ENCODE measurements at regions not wholly inside any gene's neighbourhood (a gene's known extent, or its start where the extent isn't known, plus 50 kb on each side); places are given as distances from the start of the nearest gene placed in this dataset.
"Not testable (repeated sequence)": the region's sequence is repeated elsewhere in the genome, so short reads cannot be mapped to it uniquely, and the experiment has no call there.

GRCh38 chr17:59496178-59496577, 69.2 kb upstream of the DHX40 start:
- DNase-seq = no peak

- no peak for DNase-seq
Observed at GRCh38 chr17:59498530-59499307, 66.7 kb upstream of the DHX40 start.

DNA sequence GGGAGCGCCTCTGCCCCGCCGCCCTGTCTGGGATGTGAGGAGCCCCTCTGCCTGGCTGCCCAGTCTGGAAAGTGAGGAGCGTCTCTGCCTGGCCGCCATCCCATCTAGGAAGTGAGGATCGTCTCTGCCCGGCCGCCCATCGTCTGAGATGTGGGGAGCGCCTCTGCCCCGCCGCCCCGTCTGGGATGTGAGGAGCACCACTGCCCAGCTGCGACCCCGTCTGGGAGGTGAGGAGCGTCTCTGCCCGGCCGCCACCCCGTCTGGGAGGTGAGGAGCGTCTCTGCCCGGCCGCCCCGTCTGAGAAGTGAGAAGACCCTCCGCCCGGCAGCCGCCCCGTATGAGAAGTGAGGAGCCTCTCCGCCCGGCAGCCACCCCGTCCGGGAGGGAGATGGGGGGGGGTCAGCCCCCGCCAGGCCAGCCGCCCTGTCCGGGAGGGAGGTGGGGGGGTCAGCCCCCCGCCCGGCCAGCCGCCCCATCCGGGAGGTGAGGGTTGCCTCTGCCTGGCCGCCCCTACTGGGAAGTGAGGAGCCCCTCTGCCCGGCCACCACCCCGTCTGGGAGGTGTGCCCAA, 65.2 kb upstream of the DHX40 start:
- not testable (repeated sequence) for DNase-seq

GRCh38 chr17:59501690-59502089, 63.7 kb upstream of the DHX40 start:
- no peak for DNase-seq

DNA sequence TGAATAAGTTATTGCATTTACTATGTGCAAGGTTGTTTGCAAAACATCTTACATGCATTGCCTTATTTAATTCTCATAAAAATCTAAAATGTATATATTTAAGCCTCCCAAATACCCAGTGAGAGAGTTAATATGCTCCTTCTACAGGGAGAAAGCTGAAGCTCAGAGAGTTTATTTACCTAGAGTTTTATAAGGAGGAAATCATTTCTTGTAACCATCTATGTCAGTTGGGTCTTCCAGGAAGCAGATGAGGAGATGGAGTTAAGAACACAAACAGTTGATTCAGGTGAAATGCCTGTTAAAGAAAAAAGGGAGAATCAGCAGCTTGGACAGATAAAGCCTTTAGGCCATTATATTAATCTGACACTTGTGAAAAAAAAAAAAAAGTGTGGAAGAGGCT, 62.6 kb upstream of the DHX40 start:
- no peak for DNase-seq

GRCh38 chr17:59503500-59503899, 61.9 kb upstream of the DHX40 start:
- no peak for DNase-seq

DNA sequence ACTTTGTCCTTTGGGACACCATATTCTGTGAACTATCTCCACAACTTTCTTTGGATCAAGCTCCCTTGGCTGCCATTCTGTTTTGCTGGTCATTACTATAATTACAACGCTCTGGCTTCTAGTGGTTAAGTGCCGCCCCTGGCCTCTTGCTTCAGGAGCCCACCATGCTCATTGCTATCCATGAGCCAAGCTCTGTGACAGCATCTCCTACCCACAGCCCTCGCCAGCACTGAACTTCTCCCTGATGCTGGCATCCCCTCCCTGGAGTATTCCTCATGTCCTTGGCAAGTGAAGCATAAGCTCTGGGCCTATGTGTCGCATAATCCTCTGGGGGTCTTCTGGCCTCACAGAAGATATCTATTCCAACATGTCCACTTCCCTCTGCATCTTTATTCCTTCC, 60.6 kb upstream of the DHX40 start:
- no peak for DNase-seq

DNA sequence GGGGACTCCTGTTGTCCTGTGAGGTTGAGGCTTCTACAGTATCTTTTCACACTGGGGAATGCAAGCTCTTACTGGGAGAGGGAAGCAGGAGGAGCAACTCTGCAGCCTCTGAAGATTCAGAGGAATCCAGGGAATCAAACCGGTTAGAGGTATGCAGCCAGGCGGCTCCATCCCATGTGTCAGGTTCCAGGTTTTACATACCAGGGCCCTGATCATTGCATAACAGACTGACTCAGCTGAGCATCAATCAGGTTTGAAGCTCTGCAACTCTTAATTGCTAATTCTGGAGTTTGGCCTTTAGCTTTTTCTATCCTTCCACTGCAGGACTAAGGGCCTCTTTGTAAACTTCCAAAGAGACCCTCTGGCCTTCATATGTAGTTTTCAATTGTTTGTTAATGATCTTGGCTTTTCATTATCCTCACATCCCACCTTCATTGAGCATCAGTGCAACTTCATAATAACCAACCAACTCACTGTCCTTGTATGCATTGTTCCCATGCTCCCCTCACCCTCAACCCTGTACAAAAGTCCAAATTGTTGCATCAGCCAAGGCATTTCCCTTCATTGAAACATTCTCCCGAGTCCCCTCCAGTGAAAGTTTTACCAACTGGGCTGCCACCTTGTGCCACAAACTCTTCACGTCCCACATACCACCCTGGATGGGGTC, 59.7 kb upstream of the DHX40 start:
- no peak for DNase-seq

DNA sequence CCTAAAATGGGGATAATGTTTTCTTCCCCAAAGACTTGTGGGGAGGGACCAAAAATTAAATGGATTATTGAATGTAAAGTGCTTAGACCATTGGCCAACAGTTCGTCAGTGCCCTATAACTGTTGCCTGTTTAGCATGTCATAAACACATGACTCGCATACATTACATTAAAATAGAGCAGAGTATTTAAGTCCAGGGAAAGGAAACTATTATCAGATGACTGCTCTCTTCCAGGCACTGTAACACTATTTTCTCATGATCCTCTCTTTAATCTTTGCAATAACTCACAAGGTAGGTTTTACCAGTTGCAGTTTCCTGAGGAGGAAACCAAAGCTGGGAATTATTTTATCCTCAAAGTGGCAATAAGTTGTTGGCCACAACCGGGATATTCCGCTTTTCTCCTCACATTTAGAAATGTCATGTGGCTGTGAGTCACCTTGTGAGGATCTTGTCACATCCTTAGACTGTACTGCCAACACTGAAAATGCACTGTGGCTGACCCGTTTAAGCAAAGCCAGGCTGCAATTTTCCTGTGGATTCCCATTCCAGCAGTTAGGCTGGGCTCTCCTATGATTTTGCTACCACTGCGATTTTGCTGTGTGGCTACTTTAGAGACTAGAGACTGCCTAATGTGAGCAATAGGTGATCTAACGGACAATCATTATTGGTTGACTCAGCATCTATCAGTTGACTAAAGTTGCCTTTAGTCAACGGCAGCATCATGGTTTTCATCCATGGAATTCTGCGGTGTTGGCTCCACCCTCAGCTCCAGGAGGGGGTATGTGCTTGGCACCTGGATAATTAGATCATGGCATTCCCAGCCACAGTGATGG, 58.3 kb upstream of the DHX40 start:
- no peak for DNase-seq

GRCh38 chr17:59508999-59509625, 56.3 kb upstream of the DHX40 start:
- no peak for DNase-seq

DNA sequence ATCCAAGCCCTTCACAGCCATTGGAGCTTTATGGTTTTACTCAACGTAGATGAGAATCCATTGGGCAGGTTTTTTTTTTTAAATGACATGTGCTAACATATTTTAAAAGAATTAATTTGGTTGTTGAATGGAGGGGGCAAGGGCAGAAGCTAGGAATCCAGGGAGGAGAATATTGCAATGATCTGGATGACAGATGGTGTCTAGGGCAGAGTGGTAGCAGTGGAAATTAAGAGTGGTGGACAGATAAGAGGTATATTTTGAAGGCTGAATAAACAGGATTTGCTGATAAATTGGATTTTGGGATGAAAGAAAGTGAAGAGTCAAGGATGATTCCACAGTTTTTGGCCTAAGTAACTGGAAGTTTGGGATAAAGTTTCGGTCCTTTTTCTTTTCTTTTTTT, 54.8 kb upstream of the DHX40 start:
- DNase-seq = no peak

DNA sequence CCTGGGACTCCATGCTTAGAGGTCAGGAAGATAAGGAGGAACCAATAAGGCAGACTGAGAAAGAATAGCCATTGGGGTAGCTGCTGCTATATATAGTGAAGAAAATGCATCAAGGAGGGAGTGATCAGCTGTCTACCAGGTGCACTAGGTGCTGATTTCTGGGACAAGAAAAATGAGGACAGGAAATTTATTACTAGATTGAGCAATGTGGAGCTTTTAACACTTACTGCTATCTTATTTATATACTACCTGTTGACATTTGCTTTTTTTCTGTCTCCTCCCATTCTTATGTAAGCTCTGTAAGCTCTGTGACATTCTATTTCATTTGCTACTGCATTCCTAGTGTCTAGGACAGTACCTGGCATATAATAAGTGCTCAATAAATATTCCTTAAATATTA, 53.7 kb upstream of the DHX40 start:
- no peak for DNase-seq

DNA sequence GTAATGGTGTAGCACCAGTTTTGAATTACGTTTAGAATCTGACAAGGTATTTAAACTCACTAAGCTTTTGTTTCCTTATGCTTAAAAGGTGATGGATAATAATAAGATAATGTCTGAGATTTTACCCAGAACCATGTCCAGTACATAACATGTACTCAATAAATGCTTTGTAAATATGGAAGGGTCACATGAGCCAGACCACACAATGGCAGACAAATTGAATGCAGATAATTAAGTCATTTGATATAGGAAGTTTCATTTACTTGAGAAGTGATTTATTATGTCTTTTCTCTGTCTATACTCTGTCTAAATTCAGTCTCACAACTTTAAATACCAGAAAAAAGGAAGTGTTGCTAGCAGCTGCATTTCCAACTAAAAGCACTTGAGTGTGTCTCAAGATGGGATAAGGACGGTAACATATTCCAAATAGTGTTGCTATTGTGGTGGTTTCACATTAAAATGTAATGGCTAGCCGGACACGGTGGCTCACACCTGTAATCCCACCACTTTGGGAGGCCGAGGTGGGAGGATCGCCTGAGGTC, 52.5 kb upstream of the DHX40 start:
- DNase-seq = no peak

DNA sequence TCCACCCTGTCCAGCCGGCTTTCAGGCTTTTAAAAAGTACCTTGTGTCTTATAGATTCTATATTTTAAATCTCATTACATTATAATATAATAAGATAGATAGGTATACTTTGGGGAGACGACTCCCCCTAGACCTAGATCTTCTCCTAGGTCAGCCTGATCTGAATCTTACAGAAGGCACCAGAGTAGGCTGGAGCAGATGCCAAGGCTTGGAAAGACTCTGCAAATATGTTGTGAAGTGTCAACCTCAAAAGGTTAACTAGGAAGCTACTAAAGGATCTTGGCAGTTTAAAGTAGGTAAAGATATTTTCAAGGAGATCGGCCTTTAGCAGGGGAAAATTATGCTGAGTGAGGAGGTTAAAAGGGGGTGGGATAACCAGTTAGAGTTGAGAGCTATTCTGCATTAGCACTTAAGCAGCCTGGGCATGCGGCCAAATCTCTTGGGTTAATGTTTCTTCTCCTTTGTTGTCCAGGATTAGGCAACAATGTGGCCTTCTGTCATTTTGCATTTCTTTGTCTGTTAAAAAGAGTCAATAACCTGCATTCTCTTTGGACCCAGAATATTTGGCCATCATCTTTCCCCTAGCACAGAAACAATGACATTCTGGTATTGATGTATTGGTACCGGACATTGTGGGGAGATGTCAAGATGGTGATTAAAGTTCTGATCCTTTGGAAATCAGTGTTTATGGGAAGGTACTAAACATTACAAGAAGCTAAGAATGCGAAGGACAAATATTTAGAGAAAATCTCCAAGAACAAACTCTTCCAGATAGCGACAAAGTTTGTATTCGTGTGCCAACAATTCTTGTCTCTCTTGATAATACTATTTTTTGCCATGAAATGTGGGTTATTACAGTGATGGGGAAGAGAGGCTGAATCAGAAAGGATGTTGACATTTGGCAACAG, 51.2 kb upstream of the DHX40 start:
- peak; percentile 98 for DNase-seq
